ENCODE measurements at regions not wholly inside any gene's neighbourhood (a gene's known extent, or its start where the extent isn't known, plus 50 kb on each side); places are given as distances from the start of the nearest gene placed in this dataset.
"Not testable (repeated sequence)": the region's sequence is repeated elsewhere in the genome, so short reads cannot be mapped to it uniquely, and the experiment has no call there.

- no peak for DNase-seq (ENCODE audit: extremely low read depth in 1 of 2, low read depth in 1 of 2)
Measured at GRCh38 chr4:12492730-12493393, 991.3 kb downstream of the RAB28 start.

GRCh38 chr4:12488672-12489071 is 995.5 kb downstream of the RAB28 start:
- DNase-seq (ENCODE audit: extremely low read depth in 1 of 2, low read depth in 1 of 2), result no peak

- no peak for DNase-seq (ENCODE audit: extremely low read depth in 1 of 2, low read depth in 1 of 2)
Measured at GRCh38 chr4:12487000-12487399, 997.1 kb downstream of the RAB28 start.

- no peak for DNase-seq (ENCODE audit: extremely low read depth in 1 of 2, low read depth in 1 of 2)
Measured at GRCh38 chr4:12472087-12472486, 1012.1 kb downstream of the RAB28 start.

- DNase-seq (ENCODE audit: extremely low read depth in 1 of 2, low read depth in 1 of 2), result no peak
Measured at GRCh38 chr4:12471193-12471592, 1012.9 kb downstream of the RAB28 start.

GRCh38 chr4:12461576-12461975 is 1022.6 kb downstream of the RAB28 start:
- not testable (repeated sequence) for DNase-seq (ENCODE audit: extremely low read depth in 1 of 2, low read depth in 1 of 2)

- DNase-seq (ENCODE audit: extremely low read depth in 1 of 2, low read depth in 1 of 2), result no peak
Measured at GRCh38 chr4:12459126-12459525, 1025.0 kb downstream of the RAB28 start.

GRCh38 chr4:12458621-12459020 is 1025.5 kb downstream of the RAB28 start:
- no peak for DNase-seq (ENCODE audit: extremely low read depth in 1 of 2, low read depth in 1 of 2)

- no peak for DNase-seq (ENCODE audit: extremely low read depth in 1 of 2, low read depth in 1 of 2)
Measured at GRCh38 chr4:12452291-12452690, 1023.6 kb upstream of the HS3ST1 start.

- DNase-seq (ENCODE audit: extremely low read depth in 1 of 2, low read depth in 1 of 2), result no peak
Measured at GRCh38 chr4:12447451-12447850, 1018.8 kb upstream of the HS3ST1 start.

GRCh38 chr4:12446657-12447185 is 1018.0 kb upstream of the HS3ST1 start:
- DNase-seq (ENCODE audit: extremely low read depth in 1 of 2, low read depth in 1 of 2), result no peak

- no peak for DNase-seq (ENCODE audit: extremely low read depth in 1 of 2, low read depth in 1 of 2)
Measured at GRCh38 chr4:12446256-12446655, 1017.6 kb upstream of the HS3ST1 start.

GRCh38 chr4:12445711-12446235 is 1017.1 kb upstream of the HS3ST1 start:
- no peak for DNase-seq (ENCODE audit: extremely low read depth in 1 of 2, low read depth in 1 of 2)

GRCh38 chr4:12439633-12440305 is 1011.1 kb upstream of the HS3ST1 start:
- DNase-seq (ENCODE audit: extremely low read depth in 1 of 2, low read depth in 1 of 2), result no peak

GRCh38 chr4:12431259-12431658 is 1002.6 kb upstream of the HS3ST1 start:
- not testable (repeated sequence) for DNase-seq (ENCODE audit: extremely low read depth in 1 of 2, low read depth in 1 of 2)

GRCh38 chr4:12421364-12421763 is 992.7 kb upstream of the HS3ST1 start:
- no peak for DNase-seq (ENCODE audit: extremely low read depth in 1 of 2, low read depth in 1 of 2)

GRCh38 chr4:12416755-12417154 is 988.1 kb upstream of the HS3ST1 start:
- no peak for DNase-seq (ENCODE audit: extremely low read depth in 1 of 2, low read depth in 1 of 2)

- DNase-seq (ENCODE audit: extremely low read depth in 1 of 2, low read depth in 1 of 2), result no peak
Measured at GRCh38 chr4:12414181-12414812, 985.6 kb upstream of the HS3ST1 start.

GRCh38 chr4:12411072-12411471 is 982.4 kb upstream of the HS3ST1 start:
- DNase-seq (ENCODE audit: extremely low read depth in 1 of 2, low read depth in 1 of 2), result no peak

GRCh38 chr4:12409507-12410190 is 981.0 kb upstream of the HS3ST1 start:
- no peak for DNase-seq (ENCODE audit: extremely low read depth in 1 of 2, low read depth in 1 of 2)

GRCh38 chr4:12408364-12408763 is 979.7 kb upstream of the HS3ST1 start:
- DNase-seq (ENCODE audit: extremely low read depth in 1 of 2, low read depth in 1 of 2), result no peak
